B cell (primary cell): ENCODE measurements at regions not wholly inside any gene's neighbourhood (a gene's known extent, or its start where the extent isn't known, plus 50 kb on each side); places are given as distances from the start of the nearest gene placed in this dataset.

Experiments used
- ATAC-seq: fragments of 200-7000 bp; cut with Tn5 transposase; one replicate; pipeline ENCODE4 v1.10.0; 2021; ENCODE audit warnings: low read depth, mild to moderate bottlenecking, moderate number of reproducible peaks, moderate library complexity
- CTCF ChIA-PET: fragments of 350-600 bp; sonication (Branson Sonifier 250); formaldehyde crosslinking; loops from one replicate; lab custom pipeline; 2021; ENCODE audit warnings: antibody characterized with exemption, inconsistent platforms; lab: Charles Lee
- POLR2A ChIA-PET: fragments of 350-600 bp; sonication (Branson Sonifier 250); formaldehyde crosslinking; loops from one replicate; lab custom pipeline; 2021; ENCODE audit warnings: antibody characterized with exemption; lab: Charles Lee
- DNase-seq: peaks from one replicate; pipeline ENCODE4 v3.0.0; 2013
- H2AFZ ChIP-seq: 2 replicates; pipeline ENCODE4 v1.6.1; 2012; ENCODE audit warnings: mild to moderate bottlenecking, low read depth, low read length; ENCODE audit not compliant: insufficient read depth, poor library complexity, severe bottlenecking
- H3K27ac ChIP-seq, 2 donors: 1 replicate in 1 of 2; 2 replicates in 1 of 2; pipeline ENCODE4 v1.5.1; 2012 to 2013; ENCODE audit warnings: low read length in 2 of 2, mild to moderate bottlenecking in 2 of 2, moderate library complexity in 1 of 2
- H3K27me3 ChIP-seq, 4 experiments: fragments of 200-600 bp in 1 of 4; sonication (generic) in 1 of 4; replicated peaks in 1 of 4; 1 replicate in 2 of 4; 2 replicates in 2 of 4; pipeline versions ENCODE4 v1.6.1 to v1.7.0; 2013 to 2016; ENCODE audit warnings: low read length in 3 of 4, mild to moderate bottlenecking in 2 of 4, mixed read lengths in 1 of 4, moderate library complexity in 1 of 4; ENCODE audit not compliant: insufficient read depth in 4 of 4, control insufficient read depth in 3 of 4; ENCODE audit errors: control extremely low read depth in 1 of 4
- H3K36me3 ChIP-seq, 2 experiments: replicated peaks in 1 of 2; 1 replicate in 1 of 2; 2 replicates in 1 of 2; pipeline versions ENCODE4 v1.6.1 to v1.7.1; 2013; ENCODE audit warnings: low read length in 1 of 2; ENCODE audit not compliant: insufficient read depth in 2 of 2, control insufficient read depth in 1 of 2; ENCODE audit errors: control extremely low read depth in 1 of 2, extremely low read depth in 1 of 2
- H3K4me1 ChIP-seq, 2 donors: fragments of 200-600 bp in 1 of 2; sonication (generic) in 1 of 2; 1 replicate in 1 of 2; 2 replicates in 1 of 2; pipeline versions ENCODE4 v1.5.1 to v1.6.1; 2013 to 2017; ENCODE audit warnings: low read length in 2 of 2; ENCODE audit not compliant: control insufficient read depth in 2 of 2, insufficient read depth in 2 of 2
- H3K4me2 ChIP-seq: replicated peaks from 2 replicates; pipeline ENCODE3; 2012; ENCODE audit warnings: mild to moderate bottlenecking, low read depth, low read length; ENCODE audit not compliant: poor library complexity, severe bottlenecking
- H3K4me3 ChIP-seq, 5 experiments: fragments of 200-600 bp in 1 of 5; sonication (generic) in 1 of 5; 1 replicate in 3 of 5; 2 replicates in 2 of 5; pipeline versions ENCODE4 v1.5.1 to v1.7.0; 2011 to 2016; ENCODE audit warnings: low read length in 4 of 5, mild to moderate bottlenecking in 4 of 5, low read depth in 2 of 5, control low read depth in 1 of 5, moderate library complexity in 1 of 5; ENCODE audit not compliant: insufficient read depth in 1 of 5; ENCODE audit errors: control extremely low read depth in 1 of 5, extremely low read depth in 1 of 5
- H3K79me2 ChIP-seq: fragments of 200-600 bp; sonication (generic); one replicate; pipeline ENCODE4 v1.6.0; 2016; ENCODE audit warnings: low read length; ENCODE audit not compliant: control insufficient read depth, insufficient read depth
- H3K9ac ChIP-seq: fragments of 200-600 bp; sonication (generic); 2 replicates; pipeline ENCODE4 v1.6.1; 2017; ENCODE audit warnings: mild to moderate bottlenecking, low read length, moderate library complexity
- H3K9me3 ChIP-seq, 3 donors: one replicate each; pipeline versions ENCODE4 v1.6.1 to v1.7.1; 2013; ENCODE audit warnings: low read length in 2 of 3; ENCODE audit not compliant: control insufficient read depth in 2 of 3, insufficient read depth in 1 of 3; ENCODE audit errors: control extremely low read depth in 1 of 3
- H4K20me1 ChIP-seq: 2 replicates; pipeline ENCODE4 v1.6.0; 2012; ENCODE audit warnings: mild to moderate bottlenecking, low read length; ENCODE audit not compliant: insufficient read depth, control insufficient read depth, poor library complexity, severe bottlenecking
- H3K27ac Mint-ChIP-seq: one replicate; pipeline ENCODE4 v1.8.0; 2021; ENCODE audit warnings: mixed read lengths
- H3K27me3 Mint-ChIP-seq: one replicate; pipeline ENCODE4 v1.8.0; 2021; ENCODE audit warnings: mixed read lengths
- H3K4me1 Mint-ChIP-seq: one replicate; pipeline ENCODE4 v1.8.0; 2021; ENCODE audit warnings: mixed read lengths
- H3K4me3 Mint-ChIP-seq: one replicate; pipeline ENCODE4 v1.8.0; 2021; ENCODE audit warnings: mixed read lengths
- H3K9me3 Mint-ChIP-seq: one replicate; pipeline ENCODE4 v1.8.0; 2022; ENCODE audit warnings: mixed read lengths; ENCODE audit not compliant: insufficient read depth
- CTCF ChIP-seq: fragments of 200-600 bp; IDR thresholded peaks from one replicate; pipeline ENCODE4 v1.8.0; 2022; ENCODE audit warnings: antibody characterized with exemption, mild to moderate bottlenecking
- EZH2 ChIP-seq: IDR thresholded peaks from 2 replicates; pipeline ENCODE4 v1.6.1; 2012; ENCODE audit warnings: borderline replicate concordance, low read depth, mild to moderate bottlenecking, moderate library complexity, low read length; ENCODE audit not compliant: insufficient read depth, poor library complexity, severe bottlenecking
- WGBS: methylation state at CpG from one replicate; pipeline ENCODE4 v1.1.5; 2013; ENCODE audit warnings: missing lambda C conversion rate; ENCODE audit not compliant: insufficient coverage; 5-methylcytosine and 5-hydroxymethylcytosine counted together
- intact Hi-C: fragments of 100-400 bp; cut with micrococcal nuclease; formaldehyde crosslinking; loops from one replicate; pipeline ENCODE4 v1.10.0; 2022

- H3K9ac ChIP-seq: no peak overlapping the region
- POLR2A ChIA-PET: no interaction called here
These were observed 796.7 kb upstream of the ARGLU1 start for GRCh38 chr13:107364658-107365057.

GRCh38 chr13:107361666-107362065 lies 793.7 kb upstream of the ARGLU1 start:
- no peaks in the 10 kb centered on the region for H3K4me1 Mint-ChIP-seq

More at GRCh38 chr13:107364658-107365057, 796.7 kb upstream of the ARGLU1 start:
- intact Hi-C loops: no loop called here
- Histone ChIP-seq H3K4me3 (no peak overlapping the region), H3K79me2 (no peaks in the 10 kb centered on the region), H4K20me1 (no peaks in the 10 kb centered on the region), H3K9me3 (peaks cover 0 to 2% (median 0%) of the 10 kb centered on the region in 3 donors), H3K36me3 (no peaks in the 10 kb centered on the region), H3K27ac (no peak overlapping the region), H2AFZ (no peak overlapping the region), H3K4me2 (no peak overlapping the region), H3K27me3 (no peaks in the 10 kb centered on the region), H3K4me1 (no peaks in the 10 kb centered on the region)
- Mint-ChIP-seq H3K9me3 (no peaks in the 10 kb centered on the region), H3K4me1 (no peaks in the 10 kb centered on the region), H3K27me3 (no peaks in the 10 kb centered on the region), H3K4me3 (no peak overlapping the region), H3K27ac (no peak overlapping the region)
- CTCF ChIA-PET: no interaction called here
- DNase-seq (no peak), ATAC-seq (no peak)
- TF ChIP-seq CTCF (no peak), EZH2 (no peak)
- WGBS: 80% methylated on average over 1 of the region's 1 CpG

More at GRCh38 chr13:107361666-107362065, 793.7 kb upstream of the ARGLU1 start:
- no peak for TF ChIP-seq EZH2
- no peak for TF ChIP-seq CTCF
- no peak overlapping the region for H2AFZ ChIP-seq
- no peak overlapping the region for H3K9ac ChIP-seq
- H3K4me1 ChIP-seq: no peaks in the 10 kb centered on the region
- no peaks in the 10 kb centered on the region for H3K27me3 ChIP-seq
- DNase-seq (no peak), ATAC-seq (no peak)
- Mint-ChIP-seq H3K27ac (no peak overlapping the region), H3K4me3 (no peak overlapping the region), H3K9me3 (no peaks in the 10 kb centered on the region), H3K27me3 (no peaks in the 10 kb centered on the region)
- 95% methylated on average over 3 of the region's 5 CpGs for WGBS
- H3K9me3 ChIP-seq: no peaks in the 10 kb centered on the region
- no peak overlapping the region for H3K4me2 ChIP-seq
- H3K79me2 ChIP-seq: no peaks in the 10 kb centered on the region
- no peaks in the 10 kb centered on the region for H4K20me1 ChIP-seq
- intact Hi-C loops: no loop called here
- H3K4me3 ChIP-seq: no peak overlapping the region
- H3K27ac ChIP-seq: no peak overlapping the region
- CTCF ChIA-PET: no interaction called here
- no peaks in the 10 kb centered on the region for H3K36me3 ChIP-seq
- POLR2A ChIA-PET: no interaction called here
